ENCODE measurements at regions not wholly inside any gene's neighbourhood (a gene's known extent, or its start where the extent isn't known, plus 50 kb on each side); places are given as distances from the start of the nearest gene placed in this dataset.
"Not testable (repeated sequence)": the region's sequence is repeated elsewhere in the genome, so short reads cannot be mapped to it uniquely, and the experiment has no call there.

GRCh38 chr6:168941036-168941435 lies 312.6 kb downstream of the THBS2 start:
- Histone ChIP-seq H3K9me3 (ENCODE audit: control insufficient read depth in 1 of 2, low read length in 2 of 2) (no peaks in the 10 kb centered on the region), H3K27me3 (ENCODE audit: low read depth, low read length) (no peaks in the 10 kb centered on the region), H3K4me3 (ENCODE audit: low read depth in 1 of 2, low read length in 2 of 2) (no peak overlapping the region), H3K27ac (ENCODE audit: low read length) (no peak overlapping the region), H3K36me3 (ENCODE audit: control insufficient read depth in 1 of 2, insufficient read depth in 2 of 2, low read length in 2 of 2) (no peaks in the 10 kb centered on the region), H3K4me1 (ENCODE audit: control insufficient read depth in 1 of 2, insufficient read depth in 2 of 2, low read length in 2 of 2) (peaks cover 0 to 15% of the 10 kb centered on the region in 2 donors)

GRCh38 chr6:168939796-168940195 lies 313.9 kb downstream of the THBS2 start:
- Histone ChIP-seq H3K36me3 (ENCODE audit: control insufficient read depth in 1 of 2, insufficient read depth in 2 of 2, low read length in 2 of 2) (no peaks in the 10 kb centered on the region), H3K27ac (ENCODE audit: low read length) (no peak overlapping the region), H3K4me1 (ENCODE audit: control insufficient read depth in 1 of 2, insufficient read depth in 2 of 2, low read length in 2 of 2) (peaks cover 0 to 15% of the 10 kb centered on the region in 2 donors), H3K27me3 (ENCODE audit: low read depth, low read length) (no peaks in the 10 kb centered on the region), H3K9me3 (ENCODE audit: control insufficient read depth in 1 of 2, low read length in 2 of 2) (no peaks in the 10 kb centered on the region), H3K4me3 (ENCODE audit: low read depth in 1 of 2, low read length in 2 of 2) (no peak overlapping the region)

- Histone ChIP-seq H3K36me3 (ENCODE audit: control insufficient read depth in 1 of 2, insufficient read depth in 2 of 2, low read length in 2 of 2) (no peaks in the 10 kb centered on the region), H3K27me3 (ENCODE audit: low read depth, low read length) (no peaks in the 10 kb centered on the region), H3K27ac (ENCODE audit: low read length) (no peak overlapping the region), H3K4me1 (ENCODE audit: control insufficient read depth in 1 of 2, insufficient read depth in 2 of 2, low read length in 2 of 2) (peaks cover 0 to 15% of the 10 kb centered on the region in 2 donors), H3K9me3 (ENCODE audit: control insufficient read depth in 1 of 2, low read length in 2 of 2) (no peaks in the 10 kb centered on the region), H3K4me3 (ENCODE audit: low read depth in 1 of 2, low read length in 2 of 2) (no peak overlapping the region)
Observed at GRCh38 chr6:168939041-168939440, 314.6 kb downstream of the THBS2 start.

DNA sequence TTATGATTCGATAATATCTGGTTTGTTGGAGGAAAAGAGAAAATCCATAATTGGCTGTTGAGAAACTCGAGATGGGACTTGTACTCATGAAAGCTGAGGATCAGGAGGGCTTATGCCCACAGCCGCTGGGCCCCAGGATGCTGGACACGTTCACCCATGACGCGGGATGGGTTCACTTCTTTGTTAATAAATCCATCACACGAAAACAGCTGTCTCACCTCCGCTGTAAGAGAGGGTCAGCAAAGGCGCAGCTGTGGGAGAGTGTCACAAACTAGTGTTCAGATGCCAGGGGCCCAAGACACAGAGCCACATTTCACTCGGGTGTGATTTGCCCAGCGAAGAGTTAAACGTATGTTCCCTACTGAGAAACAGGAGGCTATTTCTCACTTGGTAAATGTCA lies 315.1 kb downstream of the THBS2 start:
- H3K9me3 ChIP-seq (ENCODE audit: control insufficient read depth in 1 of 2, low read length in 2 of 2) = no peaks in the 10 kb centered on the region
- H3K4me1 ChIP-seq (ENCODE audit: control insufficient read depth in 1 of 2, insufficient read depth in 2 of 2, low read length in 2 of 2) = peaks cover 0 to 15% of the 10 kb centered on the region in 2 donors
- no peak overlapping the region for H3K27ac ChIP-seq (ENCODE audit: low read length)
- H3K4me3 ChIP-seq (ENCODE audit: low read depth in 1 of 2, low read length in 2 of 2) = no peak overlapping the region
- no peaks in the 10 kb centered on the region for H3K27me3 ChIP-seq (ENCODE audit: low read depth, low read length)
- no peaks in the 10 kb centered on the region for H3K36me3 ChIP-seq (ENCODE audit: control insufficient read depth in 1 of 2, insufficient read depth in 2 of 2, low read length in 2 of 2)

DNA sequence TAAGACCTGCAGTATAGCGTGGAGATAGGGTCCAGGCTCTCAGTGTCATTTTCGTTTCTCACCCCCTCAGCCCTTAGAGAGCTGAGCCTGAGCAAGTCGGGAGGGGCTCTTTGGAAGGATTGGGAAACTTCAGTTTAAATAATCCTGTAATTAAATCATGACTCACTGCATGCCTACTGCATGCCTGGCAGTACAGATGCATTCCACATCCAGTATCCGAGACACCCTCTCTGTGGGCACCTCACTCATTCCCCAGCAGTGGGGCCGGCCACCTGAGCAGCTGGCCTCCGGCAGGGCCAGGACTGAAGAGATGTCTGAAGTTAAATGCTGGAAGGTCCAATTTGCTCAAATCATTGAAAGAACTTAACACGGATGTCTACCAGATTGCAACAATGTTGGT lies 316.6 kb downstream of the THBS2 start:
- Histone ChIP-seq H3K27ac (ENCODE audit: low read length) (no peak overlapping the region), H3K4me1 (ENCODE audit: control insufficient read depth in 1 of 2, insufficient read depth in 2 of 2, low read length in 2 of 2) (peaks cover 0 to 15% of the 10 kb centered on the region in 2 donors), H3K36me3 (ENCODE audit: control insufficient read depth in 1 of 2, insufficient read depth in 2 of 2, low read length in 2 of 2) (no peaks in the 10 kb centered on the region), H3K4me3 (ENCODE audit: low read depth in 1 of 2, low read length in 2 of 2) (no peak overlapping the region), H3K27me3 (ENCODE audit: low read depth, low read length) (no peaks in the 10 kb centered on the region), H3K9me3 (ENCODE audit: control insufficient read depth in 1 of 2, low read length in 2 of 2) (peaks cover 0 to 4% of the 10 kb centered on the region in 2 donors)

DNA sequence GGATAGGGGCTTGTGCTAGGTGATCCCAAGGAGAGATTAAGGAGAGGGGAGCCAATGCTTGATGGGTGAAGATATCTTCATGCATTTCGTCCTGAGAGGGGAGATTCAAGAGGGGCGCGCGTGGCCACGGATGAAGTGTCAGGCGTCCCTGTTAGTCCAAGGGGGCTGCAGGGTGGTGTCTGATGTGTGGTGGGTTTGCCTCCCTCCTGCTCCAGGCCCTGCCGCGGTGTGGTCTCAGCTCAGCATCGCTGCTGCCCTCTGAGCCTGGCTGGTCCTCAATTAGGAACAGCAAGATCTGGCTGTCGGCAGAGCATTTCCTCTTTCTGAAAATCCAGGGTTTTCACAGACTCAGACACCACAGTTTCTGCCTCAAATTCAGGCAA lies 318.0 kb downstream of the THBS2 start:
- Histone ChIP-seq H3K27ac (ENCODE audit: low read length) (no peak overlapping the region), H3K27me3 (ENCODE audit: low read depth, low read length) (no peaks in the 10 kb centered on the region), H3K4me3 (ENCODE audit: low read depth in 1 of 2, low read length in 2 of 2) (no peak overlapping the region), H3K4me1 (ENCODE audit: control insufficient read depth in 1 of 2, insufficient read depth in 2 of 2, low read length in 2 of 2) (peaks cover 0 to 6% of the 10 kb centered on the region in 2 donors), H3K9me3 (ENCODE audit: control insufficient read depth in 1 of 2, low read length in 2 of 2) (peaks cover 0 to 4% of the 10 kb centered on the region in 2 donors), H3K36me3 (ENCODE audit: control insufficient read depth in 1 of 2, insufficient read depth in 2 of 2, low read length in 2 of 2) (no peaks in the 10 kb centered on the region)

DNA sequence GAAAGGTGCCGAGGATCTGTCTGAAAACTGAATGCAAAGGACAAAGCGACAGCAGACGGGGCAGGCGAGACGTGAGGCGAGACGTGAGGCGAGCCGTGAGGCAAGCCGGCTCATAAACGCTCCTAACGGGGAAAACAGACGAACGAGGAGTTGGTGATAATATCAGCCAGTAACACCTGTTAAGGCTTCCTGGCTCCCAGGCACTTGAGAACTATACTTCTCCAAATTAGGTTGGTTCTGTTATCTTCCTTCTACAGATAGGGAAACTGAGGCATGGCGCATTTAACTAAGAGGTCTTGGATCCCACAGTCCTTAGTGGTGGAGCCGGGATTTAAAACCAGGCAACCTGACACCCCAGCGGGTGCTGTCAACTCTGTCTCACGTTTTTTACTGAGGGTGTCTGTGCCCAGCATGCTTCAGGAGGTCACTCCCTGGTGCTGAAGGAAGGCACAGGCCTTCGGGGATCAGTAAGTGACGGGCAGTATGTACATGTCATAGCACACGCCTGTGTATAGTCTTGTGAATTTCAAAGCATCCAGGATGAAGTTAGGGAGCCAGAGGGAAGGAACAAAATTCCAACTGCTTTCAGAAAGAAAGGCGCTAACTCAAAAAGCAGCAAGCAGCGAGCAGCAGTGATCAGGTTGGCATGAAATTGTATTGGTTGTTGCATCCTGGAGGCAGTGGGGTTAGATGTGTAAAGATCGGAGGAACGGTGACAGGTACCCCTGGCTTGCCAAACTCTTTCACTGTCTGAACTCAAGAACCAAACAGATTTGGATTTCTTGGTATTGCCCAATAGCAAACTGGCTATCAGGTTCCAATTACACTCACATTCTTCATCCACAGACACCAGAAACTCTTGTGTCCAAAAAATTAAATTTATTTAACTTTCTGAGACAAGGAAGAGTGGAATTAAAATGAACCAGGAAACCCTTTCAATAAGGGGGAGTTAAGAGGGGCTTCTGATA lies 318.7 kb downstream of the THBS2 start:
- H3K9me3 ChIP-seq (ENCODE audit: control insufficient read depth in 1 of 2, low read length in 2 of 2) = peaks cover 0 to 4% of the 10 kb centered on the region in 2 donors
- no peaks in the 10 kb centered on the region for H3K27me3 ChIP-seq (ENCODE audit: low read depth, low read length)
- no peaks in the 10 kb centered on the region for H3K36me3 ChIP-seq (ENCODE audit: control insufficient read depth in 1 of 2, insufficient read depth in 2 of 2, low read length in 2 of 2)
- H3K27ac ChIP-seq (ENCODE audit: low read length) = no peak overlapping the region
- no peak overlapping the region for H3K4me3 ChIP-seq (ENCODE audit: low read depth in 1 of 2, low read length in 2 of 2)
- H3K4me1 ChIP-seq (ENCODE audit: control insufficient read depth in 1 of 2, insufficient read depth in 2 of 2, low read length in 2 of 2) = no peaks in the 10 kb centered on the region

GRCh38 chr6:168932171-168932570 lies 321.5 kb downstream of the THBS2 start:
- H3K27me3 ChIP-seq (ENCODE audit: low read depth, low read length); H3K36me3 ChIP-seq (ENCODE audit: control insufficient read depth in 1 of 2, insufficient read depth in 2 of 2, low read length in 2 of 2); H3K9me3 ChIP-seq (ENCODE audit: control insufficient read depth in 1 of 2, low read length in 2 of 2); H3K4me3 ChIP-seq (ENCODE audit: low read depth in 1 of 2, low read length in 2 of 2); H3K4me1 ChIP-seq (ENCODE audit: control insufficient read depth in 1 of 2, insufficient read depth in 2 of 2, low read length in 2 of 2); H3K27ac ChIP-seq (ENCODE audit: low read length): not testable (repeated sequence)

GRCh38 chr6:168931072-168931471 lies 322.6 kb downstream of the THBS2 start:
- not testable (repeated sequence) for H3K27me3 ChIP-seq (ENCODE audit: low read depth, low read length); H3K27ac ChIP-seq (ENCODE audit: low read length); H3K4me3 ChIP-seq (ENCODE audit: low read depth in 1 of 2, low read length in 2 of 2); H3K4me1 ChIP-seq (ENCODE audit: control insufficient read depth in 1 of 2, insufficient read depth in 2 of 2, low read length in 2 of 2); H3K36me3 ChIP-seq (ENCODE audit: control insufficient read depth in 1 of 2, insufficient read depth in 2 of 2, low read length in 2 of 2); H3K9me3 ChIP-seq (ENCODE audit: control insufficient read depth in 1 of 2, low read length in 2 of 2)

- H3K27me3 ChIP-seq (ENCODE audit: low read depth, low read length) = no peaks in the 10 kb centered on the region
- no peaks in the 10 kb centered on the region for H3K4me1 ChIP-seq (ENCODE audit: control insufficient read depth in 1 of 2, insufficient read depth in 2 of 2, low read length in 2 of 2)
- peaks cover 0 to 4% of the 10 kb centered on the region in 2 donors for H3K9me3 ChIP-seq (ENCODE audit: control insufficient read depth in 1 of 2, low read length in 2 of 2)
- no peak overlapping the region for H3K4me3 ChIP-seq (ENCODE audit: low read depth in 1 of 2, low read length in 2 of 2)
- no peak overlapping the region for H3K27ac ChIP-seq (ENCODE audit: low read length)
- no peaks in the 10 kb centered on the region for H3K36me3 ChIP-seq (ENCODE audit: control insufficient read depth in 1 of 2, insufficient read depth in 2 of 2, low read length in 2 of 2)
Observed at GRCh38 chr6:168929871-168930450, 323.7 kb downstream of the THBS2 start.

- H3K9me3 ChIP-seq (ENCODE audit: control insufficient read depth in 1 of 2, low read length in 2 of 2) = peaks cover 0 to 4% of the 10 kb centered on the region in 2 donors
- H3K4me1 ChIP-seq (ENCODE audit: control insufficient read depth in 1 of 2, insufficient read depth in 2 of 2, low read length in 2 of 2) = no peaks in the 10 kb centered on the region
- no peak overlapping the region for H3K4me3 ChIP-seq (ENCODE audit: low read depth in 1 of 2, low read length in 2 of 2)
- H3K27ac ChIP-seq (ENCODE audit: low read length) = no peak overlapping the region
- H3K36me3 ChIP-seq (ENCODE audit: control insufficient read depth in 1 of 2, insufficient read depth in 2 of 2, low read length in 2 of 2) = no peaks in the 10 kb centered on the region
- no peaks in the 10 kb centered on the region for H3K27me3 ChIP-seq (ENCODE audit: low read depth, low read length)
Observed at GRCh38 chr6:168928012-168928411, 325.6 kb downstream of the THBS2 start.
